HG02970 (cell line): ENCODE measurements at regions not wholly inside any gene's neighbourhood (a gene's known extent, or its start where the extent isn't known, plus 50 kb on each side); places are given as distances from the start of the nearest gene placed in this dataset.

Experiments used
- ATAC-seq: cut with Tn5 transposase; IDR thresholded peaks from one replicate; pipeline ENCODE4 v1.9.1; 2021; ENCODE audit warnings: mild to moderate bottlenecking, moderate library complexity, moderate number of reproducible peaks; ENCODE audit not compliant: unreplicated experiment, low FRiP score

- ATAC-seq = no peak
These were observed 170.8 kb downstream of the FOXO1 start for GRCh38 chr13:40495621-40496001.

GRCh38 chr13:40496035-40496810, 170.2 kb downstream of the FOXO1 start:
- no peak for ATAC-seq

- ATAC-seq = no peak
These were observed 168.0 kb downstream of the FOXO1 start for GRCh38 chr13:40498461-40498860.

GRCh38 chr13:40502236-40502635, 164.2 kb downstream of the FOXO1 start:
- no peak for ATAC-seq

GRCh38 chr13:40503011-40503410, 163.4 kb downstream of the FOXO1 start:
- no peak for ATAC-seq

- ATAC-seq = no peak
These were observed 162.4 kb downstream of the FOXO1 start for GRCh38 chr13:40503966-40504591.

GRCh38 chr13:40504641-40505040, 161.8 kb downstream of the FOXO1 start:
- no peak for ATAC-seq

- no peak for ATAC-seq
These were observed 161.2 kb downstream of the FOXO1 start for GRCh38 chr13:40505196-40505595.
